ENCODE measurements at regions not wholly inside any gene's neighbourhood (a gene's known extent, or its start where the extent isn't known, plus 50 kb on each side); places are given as distances from the start of the nearest gene placed in this dataset.

GRCh38 chr2:4324531-4324930 lies 621.2 kb downstream of the DCDC2C start:
- TF ChIP-seq ZNF274 (IDR thresholded peaks at IDR 0.05; ENCODE audit: low read depth, low read length) (no peak), YY1 (IDR thresholded peaks at IDR 0.05; ENCODE audit: insufficient read depth, insufficient read length) (no peak)
